Stomach (tissue), 8 donors: ENCODE measurements at regions not wholly inside any gene's neighbourhood (a gene's known extent, or its start where the extent isn't known, plus 50 kb on each side); places are given as distances from the start of the nearest gene placed in this dataset.
A peak's percentile ranks its signal among the peaks of the same experiment; 100 is the strongest.

Experiments used
- DNase-seq, 2 donors: peaks; one replicate each; pipeline versions ENCODE4 v3.0.0 to v3.0.0-alpha.2; 2013 to 2019
- H3K27ac ChIP-seq, 5 donors: fragments of 200-600 bp in 4 of 5; sonication (generic) in 4 of 5; one replicate each; pipeline ENCODE4 v1.5.1; 2013 to 2019; ENCODE audit warnings: mild to moderate bottlenecking in 1 of 5, moderate library complexity in 1 of 5
- H3K27me3 ChIP-seq, 3 donors: fragments of 200-600 bp; sonication (generic); one replicate each; pipeline ENCODE4 v1.5.1; 2017 to 2019; ENCODE audit warnings: mixed run types in 1 of 3
- H3K36me3 ChIP-seq, 4 donors: fragments of 200-600 bp; sonication (generic); 1 replicate in 3 of 4; 2 replicates in 1 of 4; pipeline ENCODE4 v1.5.1; 2016 to 2019
- H3K4me1 ChIP-seq, 4 donors: fragments of 200-600 bp; sonication (generic); one replicate each; pipeline ENCODE4 v1.5.1; 2016 to 2019
- H3K4me3 ChIP-seq, 4 donors: fragments of 200-600 bp; sonication (generic) in 3 of 4; one replicate each; pipeline ENCODE4 v1.5.1; 2016 to 2019; ENCODE audit warnings: mild to moderate bottlenecking in 1 of 4
- H3K9me3 ChIP-seq, 4 donors: fragments of 200-600 bp; sonication (generic); one replicate each; pipeline ENCODE4 v1.5.1; 2016 to 2019
- EP300 ChIP-seq: sonication (generic); formaldehyde crosslinking; IDR thresholded peaks from one replicate; pipeline ENCODE4 v1.6.1; 2017; ENCODE audit warnings: antibody characterized with exemption
- POLR2A ChIP-seq, 4 donors: fragments of 450-650 bp; IDR thresholded peaks; one replicate each; pipeline ENCODE4 v1.6.1; 2016; ENCODE audit warnings: antibody characterized with exemption in 4 of 4, control low read depth in 2 of 4, mild to moderate bottlenecking in 1 of 4, moderate library complexity in 1 of 4
- POLR2AphosphoS5 ChIP-seq, 3 donors: sonication (generic); formaldehyde crosslinking; IDR thresholded peaks; one replicate each; pipeline ENCODE4 v1.6.1; 2016; ENCODE audit warnings: antibody characterized with exemption in 3 of 3
- WGBS, 5 donors: extraction: QIAGEN DNeasy Blood & Tissue Kit in 3 of 5; methylation state at CpG; one replicate each; pipeline versions ENCODE4 v1.1.5 to v1.1.7; 2013 to 2018; 5-methylcytosine and 5-hydroxymethylcytosine counted together
- intact Hi-C: fragments of 100-400 bp; cut with DNase I; formaldehyde crosslinking; loops from one replicate; pipeline ENCODE4 v1.15.1; 2023; ENCODE audit warnings: low total_unique reads
- TF ChIP-seq, protein P1 (sequence below), 7 experiments: fragments of 450-650 bp in 4 of 7; fragments of 200-600 bp in 3 of 7; sonication (generic) in 3 of 7; IDR thresholded peaks; one replicate each; pipeline ENCODE4 v1.5.1; 2016 to 2019; ENCODE audit warnings: antibody characterized with exemption in 7 of 7, control low read depth in 2 of 7, mild to moderate bottlenecking in 1 of 7
- donor health status: healthy with polysubstance abuse.
- donor health status: Bipolar disorder and iron deficiency.
- donor health status: healthy.

DNA sequence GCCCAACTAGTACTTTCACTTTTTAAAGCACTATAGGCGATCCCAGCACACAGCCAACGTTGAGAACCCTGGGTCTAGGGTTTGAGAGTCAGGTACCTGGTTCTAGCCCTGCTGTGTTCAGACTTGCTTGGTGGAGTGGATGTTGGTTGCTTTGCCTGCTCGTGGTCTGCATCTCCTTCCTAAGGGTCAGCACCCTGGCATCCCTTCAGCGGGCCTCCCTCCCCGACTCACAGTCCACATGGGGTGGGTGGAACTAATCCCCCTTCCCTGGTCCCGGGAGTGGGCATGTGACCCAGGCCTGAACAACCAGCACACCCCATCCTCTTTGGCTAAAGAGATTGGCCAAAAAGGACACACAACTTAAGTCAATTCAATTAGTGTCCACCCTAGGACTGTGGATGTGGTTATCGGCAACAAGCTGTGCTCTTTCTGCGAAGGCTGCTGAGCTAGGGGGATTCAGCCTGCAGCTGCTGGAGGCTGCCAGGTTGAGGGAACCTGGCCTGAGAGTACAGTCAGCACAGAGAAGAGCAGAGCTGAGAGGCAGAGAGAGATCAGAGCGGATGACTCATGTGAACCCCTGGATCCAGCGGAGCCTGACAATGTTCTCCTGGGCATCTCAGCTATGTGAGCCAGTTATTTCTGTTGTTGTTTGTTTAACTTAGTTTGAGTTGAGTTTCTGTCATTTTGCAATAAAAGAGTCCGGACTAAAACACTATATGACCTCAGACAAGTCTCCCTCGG, 138.9 kb downstream of the ACTL8 start:
- no peak for DNase-seq
- Histone ChIP-seq H3K36me3 (no peaks in the 10 kb centered on the region), H3K4me3 (no peak overlapping the region), H3K27me3 (peaks cover 0 to 40% (median 3%) of the 10 kb centered on the region in 3 donors), H3K9me3 (no peaks in the 10 kb centered on the region), H3K27ac (no peak overlapping the region), H3K4me1 (peaks cover 6 to 28% (median 16%) of the 10 kb centered on the region in 4 donors)
- intact Hi-C loops = no loop called here
- WGBS, 5 donors = 71 to 90% (median 75%) methylated on average over 9 to 12 of the region's 12 CpGs
- TF ChIP-seq POLR2A (IDR thresholded peaks at IDR 0.05) (no peak), EP300 (no peak), POLR2AphosphoS5 (IDR thresholded peaks at IDR 0.05) (no peak)
- TF ChIP-seq, protein P1, sequence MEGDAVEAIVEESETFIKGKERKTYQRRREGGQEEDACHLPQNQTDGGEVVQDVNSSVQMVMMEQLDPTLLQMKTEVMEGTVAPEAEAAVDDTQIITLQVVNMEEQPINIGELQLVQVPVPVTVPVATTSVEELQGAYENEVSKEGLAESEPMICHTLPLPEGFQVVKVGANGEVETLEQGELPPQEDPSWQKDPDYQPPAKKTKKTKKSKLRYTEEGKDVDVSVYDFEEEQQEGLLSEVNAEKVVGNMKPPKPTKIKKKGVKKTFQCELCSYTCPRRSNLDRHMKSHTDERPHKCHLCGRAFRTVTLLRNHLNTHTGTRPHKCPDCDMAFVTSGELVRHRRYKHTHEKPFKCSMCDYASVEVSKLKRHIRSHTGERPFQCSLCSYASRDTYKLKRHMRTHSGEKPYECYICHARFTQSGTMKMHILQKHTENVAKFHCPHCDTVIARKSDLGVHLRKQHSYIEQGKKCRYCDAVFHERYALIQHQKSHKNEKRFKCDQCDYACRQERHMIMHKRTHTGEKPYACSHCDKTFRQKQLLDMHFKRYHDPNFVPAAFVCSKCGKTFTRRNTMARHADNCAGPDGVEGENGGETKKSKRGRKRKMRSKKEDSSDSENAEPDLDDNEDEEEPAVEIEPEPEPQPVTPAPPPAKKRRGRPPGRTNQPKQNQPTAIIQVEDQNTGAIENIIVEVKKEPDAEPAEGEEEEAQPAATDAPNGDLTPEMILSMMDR (IDR thresholded peaks at IDR 0.05) = no peak

DNA sequence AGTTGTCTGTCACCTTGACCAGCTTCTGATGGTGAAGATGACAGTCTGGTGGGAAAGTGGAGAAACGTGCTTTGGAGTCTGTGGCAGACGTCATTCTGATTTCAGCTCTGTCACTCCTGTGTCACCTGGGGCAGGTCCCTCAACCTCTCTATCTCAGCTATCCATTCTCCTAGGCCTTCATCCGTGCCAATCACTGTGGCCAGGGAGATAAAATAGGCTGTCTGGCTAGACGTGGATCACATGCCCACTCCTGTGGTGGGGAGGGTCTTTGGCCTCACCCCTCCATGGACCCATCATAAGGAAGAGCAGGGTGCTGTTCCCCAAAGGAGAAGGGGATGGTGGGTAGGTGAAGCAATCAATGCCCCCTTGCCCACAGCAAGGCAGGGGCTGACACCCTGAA, 140.3 kb downstream of the ACTL8 start:
- H3K4me3 ChIP-seq = no peak overlapping the region
- no peaks in the 10 kb centered on the region for H3K9me3 ChIP-seq
- TF ChIP-seq, protein P1 (IDR thresholded peaks at IDR 0.05) = no peak
- TF ChIP-seq POLR2AphosphoS5 (IDR thresholded peaks at IDR 0.05) (no peak), EP300 (no peak), POLR2A (IDR thresholded peaks at IDR 0.05) (no peak)
- H3K27ac ChIP-seq = no peak overlapping the region
- DNase-seq = no peak
- no peaks in the 10 kb centered on the region for H3K36me3 ChIP-seq
- peaks cover 0 to 32% (median 0%) of the 10 kb centered on the region in 3 donors for H3K27me3 ChIP-seq
- 67 to 75% (median 70%) methylated on average over 4 of the region's 4 CpGs for WGBS, 5 donors
- H3K4me1 ChIP-seq = peaks cover 6 to 28% (median 16%) of the 10 kb centered on the region in 4 donors
- intact Hi-C loops = no loop called here

DNA sequence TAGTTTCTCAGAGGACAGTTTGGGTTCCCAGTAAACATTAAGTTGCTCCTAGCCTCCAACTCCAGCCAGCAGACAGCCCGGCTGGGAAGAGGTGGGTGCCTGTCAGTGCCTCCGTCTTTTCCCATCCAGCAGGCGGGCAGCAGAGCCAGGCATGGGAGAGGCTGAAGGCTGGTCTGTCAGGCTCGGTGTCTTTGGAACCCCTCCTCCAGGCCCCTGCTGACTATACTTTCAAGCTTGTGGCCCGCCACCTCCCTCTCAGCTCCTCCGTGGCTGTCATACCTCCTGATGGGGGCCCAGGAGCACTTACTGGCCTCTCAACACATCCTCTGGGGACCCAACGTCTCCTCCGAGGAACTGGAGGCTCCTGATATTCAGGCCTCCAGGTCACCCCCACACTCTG, 140.9 kb downstream of the ACTL8 start:
- WGBS, 5 donors = 75 to 88% (median 85%) methylated on average over 6 to 8 of the region's 8 CpGs

GRCh38 chr1:17903386-17903785, 148.3 kb downstream of the ACTL8 start:
- H3K9me3 ChIP-seq = peaks cover 0 to 5% (median 2%) of the 10 kb centered on the region in 4 donors
- DNase-seq = peak in 1 of 2 donors; percentile 75
- no peak overlapping the region for H3K4me3 ChIP-seq
- intact Hi-C loops = no loop called here
- 41 to 59% (median 46%) methylated on average over 5 of the region's 5 CpGs for WGBS, 5 donors
- H3K36me3 ChIP-seq = no peaks in the 10 kb centered on the region
- H3K27ac ChIP-seq = peak overlapping the region in 1 of 5 donors; percentile 22
- H3K27me3 ChIP-seq = peaks cover 0 to 19% (median 0%) of the 10 kb centered on the region in 3 donors
- H3K4me1 ChIP-seq = peaks cover 0 to 12% (median 5%) of the 10 kb centered on the region in 4 donors
- no peak for TF ChIP-seq POLR2A (IDR thresholded peaks at IDR 0.05)
- TF ChIP-seq POLR2AphosphoS5 (IDR thresholded peaks at IDR 0.05) = peak in 2 of 3 donors; percentile 46 to 54
- TF ChIP-seq EP300 = no peak
- TF ChIP-seq, protein P1 (IDR thresholded peaks at IDR 0.05) = no peak

More for the DNA sequence above, 140.9 kb downstream of the ACTL8 start:
- TF ChIP-seq, protein P1 (IDR thresholded peaks at IDR 0.05) = no peak
- no peak for TF ChIP-seq POLR2AphosphoS5 (IDR thresholded peaks at IDR 0.05)
- Histone ChIP-seq H3K9me3 (no peaks in the 10 kb centered on the region), H3K4me3 (no peak overlapping the region), H3K36me3 (no peaks in the 10 kb centered on the region), H3K4me1 (peaks cover 6 to 22% (median 14%) of the 10 kb centered on the region in 4 donors), H3K27ac (no peak overlapping the region), H3K27me3 (peaks cover 0 to 26% (median 0%) of the 10 kb centered on the region in 3 donors)
- intact Hi-C loops = no loop called here
- DNase-seq = no peak
